ENCODE measurements at regions not wholly inside any gene's neighbourhood (a gene's known extent, or its start where the extent isn't known, plus 50 kb on each side); places are given as distances from the start of the nearest gene placed in this dataset.

GRCh38 chr15:75145027-75145841 is 56.4 kb upstream of the C15orf39 start:
- no peak for TF ChIP-seq CTCF (conservative IDR thresholded peaks at IDR 0.05; ENCODE audit: low read depth, low read length)
- no peak for TF ChIP-seq EZH2 (IDR thresholded peaks at IDR 0.05; ENCODE audit: borderline replicate concordance, low read depth, low read length, poor library complexity, severe bottlenecking)

Data from A673 (cell line).